HG03045 (cell line): ENCODE measurements at regions not wholly inside any gene's neighbourhood (a gene's known extent, or its start where the extent isn't known, plus 50 kb on each side); places are given as distances from the start of the nearest gene placed in this dataset.

ENCODE experiments used
- ATAC-seq: cut with Tn5 transposase; IDR thresholded peaks from one replicate; pipeline ENCODE4 v1.9.1; 2021; ENCODE audit warnings: mild to moderate bottlenecking, moderate library complexity; ENCODE audit not compliant: unreplicated experiment

DNA sequence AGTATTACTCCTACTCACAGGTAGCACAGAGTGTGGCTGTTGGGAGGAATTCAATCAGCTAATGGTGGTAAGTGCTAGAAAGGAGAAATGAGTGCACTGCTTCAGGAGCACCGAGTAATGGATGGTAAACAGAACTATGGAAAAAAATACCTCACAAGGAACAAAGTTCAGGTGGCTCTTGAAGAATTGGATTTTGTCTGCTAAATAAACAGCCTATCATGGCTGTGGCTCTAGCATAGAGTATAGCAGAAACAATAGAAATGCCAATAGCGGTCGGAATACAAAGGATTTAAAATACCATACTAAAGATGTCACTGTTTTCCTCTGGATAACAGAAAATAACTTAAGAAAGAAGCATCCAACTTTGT is 482.5 kb downstream of the NUP35 start:
- ATAC-seq: no peak

DNA sequence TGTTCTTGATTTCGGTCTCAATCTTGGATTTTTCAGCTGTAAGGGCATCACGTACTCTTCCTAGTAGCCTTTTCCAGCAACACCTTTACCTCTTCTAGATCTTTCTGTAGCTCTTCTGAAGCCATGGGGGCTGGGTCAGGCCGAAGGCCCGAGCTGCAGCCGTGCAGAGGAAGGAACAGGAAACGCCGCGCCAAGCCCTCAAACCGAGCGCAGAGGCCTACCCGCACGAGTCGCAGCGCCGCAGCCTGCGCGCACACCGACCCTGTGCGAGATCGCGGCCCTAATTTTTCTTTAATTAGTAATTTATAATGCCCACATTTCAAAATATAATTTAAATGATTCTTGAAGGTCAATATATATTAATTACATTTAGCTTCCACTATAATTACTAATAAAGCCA is 483.8 kb downstream of the NUP35 start:
- no peak for ATAC-seq

DNA sequence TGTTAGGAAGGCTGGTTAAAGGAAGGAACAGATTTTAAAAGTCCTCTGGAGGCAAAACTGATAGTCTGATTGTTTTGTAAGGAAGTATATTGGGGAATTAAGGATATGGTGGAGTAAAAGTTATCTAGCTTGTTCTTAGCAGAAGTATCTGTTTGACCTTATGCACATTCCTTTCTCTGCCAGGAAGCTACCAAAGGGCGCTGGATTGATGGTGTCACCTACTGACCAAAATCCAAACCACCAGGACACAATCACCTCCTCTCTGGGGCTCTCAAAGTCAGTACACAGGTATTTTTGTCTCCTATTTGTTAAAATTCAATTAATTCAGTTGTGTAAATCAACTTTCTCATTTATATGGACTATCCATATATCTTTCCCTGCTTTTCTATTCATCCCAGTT is 484.5 kb downstream of the NUP35 start:
- ATAC-seq: no peak

DNA sequence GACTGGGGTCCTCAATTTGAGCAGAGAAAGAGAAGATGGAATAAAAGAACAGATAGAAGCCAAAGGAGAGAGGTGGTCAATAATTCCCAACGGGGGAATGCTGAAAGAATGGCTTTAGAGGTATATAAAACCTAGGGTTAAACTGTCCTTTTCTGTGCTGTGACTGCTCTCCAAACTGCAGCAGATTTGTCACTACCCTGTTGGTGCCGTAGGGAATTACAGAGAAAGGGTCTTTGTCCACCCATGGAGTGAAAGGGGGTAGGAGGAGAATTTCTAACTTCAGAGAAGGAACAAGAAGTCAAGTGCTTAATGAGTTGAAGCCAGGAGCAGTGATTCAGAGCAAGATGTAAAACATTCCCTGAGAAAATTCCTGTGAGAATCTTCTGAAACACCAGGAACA is 486.5 kb downstream of the NUP35 start:
- ATAC-seq: no peak

DNA sequence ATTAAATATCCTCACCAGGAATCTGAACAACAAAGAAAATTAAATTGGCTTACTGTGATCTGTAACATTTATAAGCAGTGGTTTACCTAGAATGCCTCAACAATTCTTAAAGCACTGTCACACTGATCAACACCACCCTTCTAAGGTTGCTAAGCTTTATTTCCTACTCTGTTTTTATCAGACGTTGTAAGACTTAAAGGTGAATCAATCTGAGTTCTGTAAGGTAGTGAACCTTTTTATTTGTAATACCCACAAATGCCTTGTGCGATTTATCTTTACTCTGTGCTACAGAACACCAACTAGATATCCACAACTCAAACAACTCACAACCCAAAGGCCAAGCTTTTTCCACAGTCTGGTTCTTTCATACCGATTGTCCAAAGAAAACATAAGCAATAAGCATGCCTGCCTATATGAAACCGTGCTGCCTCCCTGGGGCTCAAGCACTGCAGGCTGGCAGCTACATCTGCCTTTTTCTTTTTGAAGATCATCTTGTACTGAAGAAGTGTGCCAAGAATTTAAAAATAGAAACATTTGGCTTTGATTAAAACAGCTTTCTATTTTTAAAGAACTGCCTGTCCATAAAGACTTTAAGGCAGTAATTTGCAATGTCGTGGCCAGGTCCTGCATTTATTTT is 490.7 kb downstream of the NUP35 start:
- no peak for ATAC-seq

DNA sequence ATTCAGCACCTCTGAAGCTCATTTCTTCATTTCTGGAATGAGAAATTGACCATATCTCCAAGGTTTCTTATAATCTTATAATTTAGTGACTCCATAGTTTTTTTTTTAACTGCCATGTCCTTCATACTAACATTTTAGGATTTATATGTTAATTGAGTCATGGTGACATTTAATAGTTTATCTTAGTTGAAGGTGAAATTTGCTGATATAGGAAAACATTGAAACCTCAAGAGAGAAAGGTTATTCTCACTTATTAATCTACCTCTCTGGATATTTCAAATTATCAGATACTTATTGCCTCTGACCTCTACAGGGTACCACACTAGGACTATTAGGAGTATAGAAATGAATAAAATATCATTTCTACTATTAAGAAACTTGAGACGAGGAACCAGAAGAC is 499.0 kb downstream of the NUP35 start:
- ATAC-seq: no peak

DNA sequence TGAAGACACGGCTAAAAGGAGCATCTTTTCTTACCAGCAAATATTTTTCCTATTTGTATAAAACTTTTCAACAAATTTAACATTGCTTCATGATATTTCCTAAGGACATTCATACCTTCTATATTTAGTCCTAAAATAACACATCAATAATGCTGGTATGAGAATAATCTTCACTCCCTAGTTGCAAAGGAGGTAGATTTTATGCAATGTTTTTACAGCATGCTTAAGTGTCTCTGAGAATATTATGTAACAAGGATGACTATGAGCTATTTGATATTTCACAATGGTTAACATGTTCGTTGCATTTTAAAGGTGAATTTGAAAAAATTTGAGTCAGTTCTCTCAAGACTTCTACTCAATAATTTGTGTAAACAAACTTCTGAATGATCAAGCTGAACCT is 506.7 kb downstream of the NUP35 start:
- ATAC-seq: no peak

DNA sequence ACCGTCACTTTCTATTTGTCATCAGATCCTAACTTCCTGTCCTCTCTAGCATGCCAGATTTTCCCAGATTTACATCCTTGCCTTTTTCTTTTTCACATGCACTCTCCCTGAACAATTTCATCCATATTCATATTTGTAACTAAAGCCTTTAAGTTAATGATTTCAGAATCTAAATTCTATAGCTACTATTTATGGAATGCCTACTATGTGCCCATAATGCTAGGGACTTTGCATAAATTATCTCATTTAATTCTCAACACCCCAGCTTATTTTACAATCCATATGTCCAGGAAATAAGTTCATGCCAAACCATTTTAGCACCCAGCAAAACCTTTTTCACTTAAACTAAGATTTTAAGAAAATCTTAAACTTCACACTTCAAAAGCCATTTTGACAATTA is 531.9 kb downstream of the NUP35 start:
- ATAC-seq: no peak

DNA sequence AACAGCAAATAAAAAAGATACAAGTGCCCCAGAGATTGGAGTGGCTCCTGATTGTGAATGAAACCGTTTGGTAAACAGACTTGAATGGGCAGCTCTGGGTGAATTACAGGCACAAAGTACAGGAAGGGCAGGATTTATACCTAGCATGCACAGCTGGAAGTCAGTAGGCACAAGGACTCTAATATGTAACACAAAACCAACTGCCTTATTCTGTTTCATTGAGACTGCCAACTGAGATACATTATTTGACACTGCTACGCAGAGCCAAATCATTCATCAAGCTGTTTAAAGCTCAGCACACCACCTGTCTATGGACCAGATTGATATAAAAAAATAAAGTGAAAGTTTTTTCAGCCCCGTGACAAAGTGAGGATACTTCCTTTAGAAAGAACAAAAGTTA is 541.2 kb downstream of the NUP35 start:
- ATAC-seq: no peak

DNA sequence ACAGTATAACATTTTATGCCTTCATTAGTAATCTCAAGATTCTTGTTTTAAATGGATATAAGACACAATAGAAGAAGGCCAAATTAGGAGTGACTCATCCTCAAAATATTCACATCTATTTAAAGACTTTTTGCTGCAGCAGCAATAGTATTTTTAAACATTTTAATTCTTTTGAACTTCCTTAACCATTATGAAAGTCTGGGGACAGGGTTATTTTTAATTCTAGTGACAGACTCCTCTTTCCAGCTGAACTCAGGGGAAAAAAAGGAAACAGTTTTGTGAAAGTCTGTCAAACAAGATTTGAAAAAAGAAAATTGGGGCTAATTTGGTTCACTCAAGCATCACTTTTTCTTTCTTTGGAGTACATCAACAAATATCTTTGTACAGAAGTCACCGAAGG is 541.8 kb downstream of the NUP35 start:
- ATAC-seq: no peak

DNA sequence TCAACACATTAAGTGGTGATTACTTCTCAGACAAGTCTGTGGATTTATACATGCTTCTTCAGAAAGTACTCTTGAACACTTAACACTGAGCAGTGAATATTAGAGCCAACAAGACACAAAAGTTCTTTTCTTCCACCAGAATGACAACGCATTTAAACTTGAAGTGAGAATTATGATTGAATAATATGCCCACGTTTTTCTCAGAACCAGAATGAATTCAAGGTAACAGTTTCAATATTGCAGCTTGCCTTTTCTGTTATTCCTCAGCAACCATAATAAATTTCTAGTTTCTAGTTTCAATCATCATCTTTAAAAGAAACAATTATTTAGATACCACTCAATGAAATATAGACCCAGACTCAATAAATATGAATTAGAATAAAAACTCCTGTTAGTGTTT is 547.0 kb downstream of the NUP35 start:
- ATAC-seq: no peak

DNA sequence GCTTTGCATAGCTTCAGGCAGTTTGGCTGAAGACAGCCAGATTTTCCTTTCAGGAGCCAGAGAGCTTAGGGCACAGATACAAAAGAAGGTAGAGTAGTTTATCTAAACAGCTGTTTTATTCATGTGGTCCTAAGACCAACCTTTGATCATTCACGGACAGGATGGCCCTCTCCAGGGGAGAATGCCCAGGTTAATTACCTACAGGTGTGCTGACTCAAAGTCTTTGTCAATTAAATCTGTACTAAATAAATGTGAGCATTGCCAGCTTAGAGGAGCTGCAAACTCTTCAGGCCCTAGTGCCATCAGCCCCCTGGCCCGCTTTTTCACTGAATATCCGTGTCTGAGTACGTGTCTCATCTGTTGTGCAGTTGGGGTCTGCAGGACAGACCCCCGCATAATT is 554.7 kb downstream of the NUP35 start:
- no peak for ATAC-seq

DNA sequence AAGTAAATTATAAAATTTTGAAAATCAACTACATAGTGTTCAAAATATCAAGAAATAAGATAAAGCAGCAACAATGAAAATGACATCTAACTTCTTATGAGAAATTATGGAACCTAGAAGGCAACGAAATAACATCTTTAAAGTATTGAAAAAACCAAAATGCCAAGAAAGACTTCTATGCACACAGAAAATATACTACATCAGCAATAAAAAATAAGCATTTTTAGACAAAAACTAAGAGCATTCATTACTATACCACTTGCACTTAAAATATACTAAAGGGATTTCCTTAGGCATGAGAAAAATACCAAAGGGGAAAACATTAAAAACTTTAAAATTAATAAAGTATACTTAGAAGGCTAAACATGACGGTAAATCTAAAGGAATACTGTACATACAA is 556.3 kb downstream of the NUP35 start:
- no peak for ATAC-seq

DNA sequence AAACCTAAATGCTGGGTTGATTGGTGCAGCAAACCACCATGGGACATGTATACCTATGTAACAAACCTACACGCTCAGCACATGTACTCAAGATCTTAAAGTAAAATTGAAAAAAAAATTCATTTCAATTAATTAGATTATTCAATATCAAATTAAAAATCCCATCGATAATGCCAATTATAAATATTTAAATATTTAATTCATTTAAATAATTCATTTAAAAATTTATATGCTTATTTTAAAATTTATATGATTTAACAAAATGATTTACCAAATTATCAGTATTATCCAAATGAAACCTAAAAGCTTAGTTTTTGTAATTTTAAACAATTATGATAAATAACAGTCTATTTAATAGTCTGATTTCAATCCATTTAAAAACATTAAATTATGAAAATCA is 560.4 kb downstream of the NUP35 start:
- ATAC-seq: no peak

DNA sequence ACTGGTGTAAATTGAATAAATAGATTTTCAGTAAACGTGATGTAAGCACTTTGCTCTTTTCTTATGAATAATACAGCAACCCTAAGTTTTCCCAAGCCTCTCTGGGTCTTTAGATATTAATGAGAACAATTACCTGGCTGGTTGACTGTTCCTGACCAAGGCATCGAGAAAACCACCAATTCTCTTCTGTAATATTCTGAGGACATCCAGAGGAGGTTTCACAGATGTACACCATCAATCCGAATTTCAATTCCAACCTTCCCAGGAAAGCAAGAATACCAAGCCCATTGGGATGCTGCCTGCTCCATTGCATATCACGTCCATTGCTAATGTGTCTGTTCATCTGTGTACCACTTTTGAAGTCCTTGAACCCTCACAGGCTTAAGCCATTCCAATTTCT is 571.8 kb downstream of the NUP35 start:
- no peak for ATAC-seq

DNA sequence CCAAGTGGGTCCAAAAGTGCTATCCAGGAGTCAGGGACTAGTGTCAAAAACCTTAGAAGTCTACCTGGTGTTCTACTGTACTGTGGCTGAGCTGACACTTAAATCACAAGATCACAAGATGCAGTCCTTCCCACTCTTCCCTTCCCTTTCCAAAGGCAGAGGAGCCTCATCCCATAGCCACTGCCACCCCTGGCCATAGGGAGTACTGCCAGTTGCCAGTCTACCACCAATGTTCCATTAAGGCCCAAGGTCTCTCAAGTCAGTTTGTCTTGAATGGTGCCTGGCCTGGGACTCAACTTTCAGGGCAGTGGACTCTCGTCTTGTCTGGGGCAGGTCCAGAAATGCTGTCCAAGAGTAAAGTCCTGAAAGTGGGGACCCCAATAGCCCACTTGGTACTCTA is 585.6 kb downstream of the NUP35 start:
- no peak for ATAC-seq

DNA sequence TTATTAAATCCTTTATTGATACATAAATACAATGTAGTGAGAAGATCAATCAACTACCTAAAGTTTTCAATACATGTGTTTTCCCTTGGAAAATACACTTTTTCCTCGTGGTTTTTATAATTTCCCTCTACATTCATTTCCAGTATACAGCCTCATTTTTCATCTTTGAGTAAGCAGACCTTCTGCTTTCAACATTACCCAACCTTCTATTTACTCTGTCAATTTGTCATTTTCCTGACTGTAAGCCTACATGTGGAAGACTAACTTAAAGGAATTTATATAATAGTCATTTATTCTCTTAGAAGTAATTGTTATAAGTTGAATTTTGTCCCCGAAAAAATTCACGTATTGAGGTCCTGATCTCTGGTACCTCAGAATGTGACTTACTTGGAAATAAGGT is 594.0 kb downstream of the NUP35 start:
- ATAC-seq: no peak

DNA sequence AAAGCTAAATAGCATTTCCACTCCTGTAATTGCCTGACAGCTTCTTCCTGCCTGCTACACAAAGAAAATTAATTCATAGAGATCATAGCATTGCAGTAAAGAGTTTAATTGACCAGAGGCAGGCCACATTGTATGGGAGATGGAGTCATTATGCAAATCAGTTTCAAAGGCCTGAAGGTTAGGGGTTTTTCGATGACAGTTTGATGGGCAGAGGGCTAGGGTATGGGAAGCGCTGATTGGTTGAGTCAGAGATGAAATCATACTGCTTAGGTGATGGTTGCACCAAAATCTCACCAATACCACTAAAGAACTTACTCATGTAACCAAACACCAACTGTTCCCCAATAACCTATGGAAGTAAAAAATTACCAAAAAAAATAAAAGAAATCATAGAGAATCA is 599.0 kb downstream of the NUP35 start:
- no peak for ATAC-seq

DNA sequence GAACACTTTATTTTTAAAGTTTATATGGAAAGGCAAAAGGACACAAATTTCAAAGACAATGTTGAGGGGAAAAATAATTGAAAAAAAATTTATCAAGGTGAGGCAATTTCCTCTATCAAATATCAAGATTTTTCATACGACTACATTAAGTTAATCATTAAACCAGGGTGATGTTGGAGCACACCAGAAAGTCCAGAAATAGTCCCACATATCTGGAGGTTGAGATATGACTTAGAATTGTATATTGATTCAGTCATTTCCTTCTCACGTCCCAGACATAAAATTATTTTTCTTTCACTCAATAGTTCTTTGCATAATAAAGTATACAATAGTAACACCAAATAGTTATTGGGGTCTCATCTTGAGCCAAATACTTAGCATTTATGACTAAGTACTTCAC is 605.1 kb downstream of the NUP35 start:
- ATAC-seq: no peak

DNA sequence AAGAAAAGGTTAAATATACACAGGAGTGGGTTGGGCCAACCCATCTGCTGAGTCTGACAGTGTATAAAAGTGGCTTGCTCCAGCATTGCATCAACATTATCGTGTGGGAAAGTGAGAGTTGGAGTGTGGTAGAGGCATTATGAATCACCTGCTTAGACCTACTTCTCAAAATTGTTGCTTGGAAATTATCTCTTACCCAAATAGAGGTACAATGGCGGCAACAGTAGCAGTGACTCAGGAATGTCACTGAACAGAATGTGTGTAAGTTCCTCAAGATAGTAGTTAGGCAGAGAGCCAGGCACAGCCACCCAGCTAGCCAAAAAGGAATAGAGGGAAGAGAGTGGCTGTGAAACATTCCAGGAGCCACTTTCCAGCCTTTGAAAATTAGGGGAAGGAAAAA is 616.0 kb downstream of the NUP35 start:
- ATAC-seq: no peak

DNA sequence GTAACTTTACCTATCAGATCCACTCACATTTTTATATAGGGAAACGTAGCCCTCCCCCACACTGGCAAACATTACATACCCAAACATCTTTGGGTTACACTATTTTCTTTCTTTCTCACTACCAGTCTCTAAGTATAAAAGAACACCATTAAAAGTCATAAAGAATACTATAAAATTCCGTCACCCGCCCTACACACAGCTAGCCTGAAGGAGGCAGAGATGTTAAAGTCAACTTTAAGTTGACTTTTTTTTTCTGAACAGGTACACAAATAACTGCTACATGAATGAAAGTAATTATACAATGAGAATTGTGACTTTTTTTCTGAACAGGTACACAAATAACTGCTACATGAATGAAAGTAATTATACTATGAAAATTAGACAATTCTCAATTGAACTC is 628.3 kb downstream of the NUP35 start:
- ATAC-seq: no peak

DNA sequence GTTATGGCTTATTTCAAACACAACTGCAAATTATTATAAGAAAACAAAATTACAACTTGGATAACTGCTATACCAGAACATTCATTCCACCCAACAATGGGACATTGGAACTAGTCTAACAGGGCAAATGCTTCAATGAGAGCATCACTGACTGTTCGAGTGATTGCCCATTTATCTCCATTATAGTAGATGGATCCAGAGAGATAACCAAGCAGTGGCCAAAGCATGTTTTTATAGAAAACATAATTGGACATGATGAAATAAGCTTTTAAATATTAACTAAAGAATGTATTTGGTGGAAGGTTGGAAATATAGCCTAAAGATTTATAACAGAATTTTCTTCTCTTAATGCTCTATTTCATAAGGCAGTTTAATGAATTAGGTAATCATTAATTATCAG is 634.8 kb downstream of the NUP35 start:
- ATAC-seq: no peak

DNA sequence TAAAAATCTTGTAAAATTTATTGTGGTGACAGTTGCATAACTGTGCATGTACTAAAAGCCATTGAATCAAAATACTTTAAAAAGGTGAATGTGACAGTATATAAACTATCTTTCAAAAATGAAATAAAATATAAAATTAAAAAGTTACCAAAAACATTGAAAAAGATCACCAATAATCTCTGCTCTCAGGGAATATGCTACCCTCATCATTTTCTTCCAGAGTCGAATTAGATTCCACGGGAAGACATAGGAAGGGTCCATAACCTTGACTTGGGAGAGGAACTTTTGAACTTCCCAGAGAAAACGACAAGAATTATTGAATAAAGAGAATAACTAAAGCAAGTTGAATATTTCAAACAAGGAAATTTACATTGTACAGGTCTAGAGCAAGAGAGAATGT is 649.5 kb downstream of the NUP35 start:
- no peak for ATAC-seq

DNA sequence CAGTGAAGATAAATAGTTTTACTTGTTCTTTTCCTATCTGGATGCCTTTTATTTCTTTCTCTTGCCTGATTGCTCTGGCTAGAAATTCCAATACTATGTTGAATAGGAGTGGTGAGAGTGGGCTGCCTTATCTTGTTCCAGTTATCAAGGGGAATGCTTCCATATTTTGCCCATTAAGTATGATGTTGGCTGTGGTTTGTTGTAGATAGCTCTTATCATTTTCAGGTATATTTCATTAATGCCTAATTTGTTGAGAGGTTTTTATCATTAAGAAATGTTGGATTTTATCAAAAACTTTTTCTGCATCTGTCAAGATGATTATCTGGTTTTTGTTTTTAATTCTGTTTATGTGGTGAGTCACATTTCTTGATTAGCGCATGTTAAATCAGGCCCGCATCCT is 655.8 kb downstream of the NUP35 start:
- no peak for ATAC-seq
